RWPE2 (cell line): ENCODE measurements at regions not wholly inside any gene's neighbourhood (a gene's known extent, or its start where the extent isn't known, plus 50 kb on each side); places are given as distances from the start of the nearest gene placed in this dataset.

ENCODE experiments used
- ATAC-seq: fragments of 200-7000 bp; cut with Tn5 transposase; 3 replicates; pipeline ENCODE4 v1.9.1; 2021; ENCODE audit warnings: low read depth
- DNase-seq: peaks from one replicate; pipeline ENCODE4 v3.0.0-alpha.2; 2020; ENCODE audit warnings: low spot score
- H3K27ac ChIP-seq: fragments of 450-650 bp; 2 replicates; pipeline ENCODE4 v1.5.1; 2017; ENCODE audit warnings: mild to moderate bottlenecking; ENCODE audit not compliant: poor library complexity, severe bottlenecking
- H3K27me3 ChIP-seq: fragments of 250-450 bp; sonication (Bioruptor Pico); 2 replicates; pipeline ENCODE4 v1.5.1; 2021; ENCODE audit warnings: mild to moderate bottlenecking, moderate library complexity; ENCODE audit not compliant: insufficient read depth, poor library complexity, severe bottlenecking
- H3K36me3 ChIP-seq: fragments of 250-450 bp; sonication (Bioruptor Pico); 2 replicates; pipeline ENCODE4 v1.5.1; 2020; ENCODE audit warnings: low read depth, mild to moderate bottlenecking, moderate library complexity
- H3K4me1 ChIP-seq: fragments of 250-450 bp; sonication (Bioruptor Pico); 2 replicates; pipeline ENCODE4 v1.5.1; 2021; ENCODE audit warnings: mild to moderate bottlenecking, moderate library complexity; ENCODE audit not compliant: insufficient read depth, poor library complexity, severe bottlenecking
- H3K4me3 ChIP-seq: fragments of 250-450 bp; sonication (Bioruptor Pico); 2 replicates; pipeline ENCODE4 v1.5.1; 2021; ENCODE audit warnings: mild to moderate bottlenecking, moderate library complexity; ENCODE audit not compliant: severe bottlenecking
- H3K9me3 ChIP-seq: fragments of 250-450 bp; sonication (Bioruptor Pico); 2 replicates; pipeline ENCODE4 v1.5.1; 2021; ENCODE audit warnings: mild to moderate bottlenecking, moderate library complexity; ENCODE audit not compliant: severe bottlenecking
- TF ChIP-seq, protein P1 (sequence below): fragments of 450-650 bp; IDR thresholded peaks from one replicate; pipeline ENCODE4 v1.5.1; 2017; ENCODE audit warnings: mild to moderate bottlenecking, moderate library complexity; ENCODE audit not compliant: poor library complexity, severe bottlenecking

- ATAC-seq (no peak), DNase-seq (no peak)
- H3K36me3 ChIP-seq = no peaks in the 10 kb centered on the region
- H3K27ac ChIP-seq = no peak overlapping the region
- TF ChIP-seq, protein P1, sequence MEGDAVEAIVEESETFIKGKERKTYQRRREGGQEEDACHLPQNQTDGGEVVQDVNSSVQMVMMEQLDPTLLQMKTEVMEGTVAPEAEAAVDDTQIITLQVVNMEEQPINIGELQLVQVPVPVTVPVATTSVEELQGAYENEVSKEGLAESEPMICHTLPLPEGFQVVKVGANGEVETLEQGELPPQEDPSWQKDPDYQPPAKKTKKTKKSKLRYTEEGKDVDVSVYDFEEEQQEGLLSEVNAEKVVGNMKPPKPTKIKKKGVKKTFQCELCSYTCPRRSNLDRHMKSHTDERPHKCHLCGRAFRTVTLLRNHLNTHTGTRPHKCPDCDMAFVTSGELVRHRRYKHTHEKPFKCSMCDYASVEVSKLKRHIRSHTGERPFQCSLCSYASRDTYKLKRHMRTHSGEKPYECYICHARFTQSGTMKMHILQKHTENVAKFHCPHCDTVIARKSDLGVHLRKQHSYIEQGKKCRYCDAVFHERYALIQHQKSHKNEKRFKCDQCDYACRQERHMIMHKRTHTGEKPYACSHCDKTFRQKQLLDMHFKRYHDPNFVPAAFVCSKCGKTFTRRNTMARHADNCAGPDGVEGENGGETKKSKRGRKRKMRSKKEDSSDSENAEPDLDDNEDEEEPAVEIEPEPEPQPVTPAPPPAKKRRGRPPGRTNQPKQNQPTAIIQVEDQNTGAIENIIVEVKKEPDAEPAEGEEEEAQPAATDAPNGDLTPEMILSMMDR = no peak
- no peaks in the 10 kb centered on the region for H3K9me3 ChIP-seq
- H3K27me3 ChIP-seq = no peaks in the 10 kb centered on the region
- H3K4me3 ChIP-seq = no peak overlapping the region
- H3K4me1 ChIP-seq = peaks cover 4% of the 10 kb centered on the region
Observed at GRCh38 chr12:53829130-53829819, 77.5 kb upstream of the CISTR start.

DNA sequence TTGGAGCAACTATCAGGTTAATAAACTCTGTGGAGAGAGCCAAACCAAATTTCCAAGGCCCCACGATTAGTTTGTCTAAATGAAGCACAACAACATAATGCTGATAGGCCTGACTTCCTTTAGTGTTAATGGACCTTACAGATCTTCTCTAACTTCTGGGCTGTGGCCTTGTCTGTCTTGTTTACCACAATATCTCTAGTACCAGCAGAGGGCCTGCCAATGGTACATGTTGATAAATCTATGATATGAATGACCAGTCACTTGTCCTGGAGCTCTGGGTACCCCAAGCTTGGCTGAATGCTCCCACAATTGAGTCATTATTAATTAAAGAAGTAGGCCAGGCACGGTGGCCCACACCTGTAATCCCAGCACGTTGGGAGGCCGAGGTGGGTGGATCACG lies 78.9 kb upstream of the CISTR start:
- no peaks in the 10 kb centered on the region for H3K9me3 ChIP-seq
- no peaks in the 10 kb centered on the region for H3K27me3 ChIP-seq
- TF ChIP-seq, protein P1 = no peak
- no peaks in the 10 kb centered on the region for H3K4me1 ChIP-seq
- H3K27ac ChIP-seq = no peak overlapping the region
- no peak for ATAC-seq
- H3K4me3 ChIP-seq = no peak overlapping the region
- DNase-seq = no peak
- H3K36me3 ChIP-seq = no peaks in the 10 kb centered on the region

DNA sequence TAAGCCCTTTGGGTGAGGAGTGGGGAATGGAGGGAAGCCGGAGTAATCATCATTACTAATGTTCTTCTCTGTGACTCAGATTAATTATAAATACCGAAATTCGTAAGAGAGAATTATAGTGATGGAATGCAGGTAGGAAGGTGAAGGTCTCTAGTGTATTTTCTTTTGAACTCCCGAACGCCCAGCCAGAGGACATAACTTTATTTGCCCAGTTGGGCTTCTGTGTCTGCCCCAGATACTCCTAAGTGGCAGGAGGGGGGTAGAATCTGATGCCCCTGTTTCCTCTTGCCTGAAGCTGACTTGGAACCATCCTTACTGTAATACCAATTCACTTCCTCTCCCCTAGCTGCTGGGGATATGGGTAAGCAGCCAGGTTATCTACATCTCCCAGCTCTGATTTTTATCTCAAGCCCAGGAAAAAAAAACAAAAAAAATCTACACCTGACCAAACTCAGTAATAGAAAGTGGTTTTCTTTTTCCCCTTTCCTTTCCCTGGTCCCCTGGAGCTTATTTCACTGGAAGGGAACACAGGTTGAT lies 84.4 kb upstream of the CISTR start:
- DNase-seq = no peak
- Histone ChIP-seq H3K36me3 (no peaks in the 10 kb centered on the region), H3K27me3 (no peaks in the 10 kb centered on the region), H3K4me3 (no peak overlapping the region), H3K27ac (no peak overlapping the region), H3K4me1 (no peaks in the 10 kb centered on the region), H3K9me3 (no peaks in the 10 kb centered on the region)
- TF ChIP-seq, protein P1 = no peak
- ATAC-seq = no peak

- no peak for ATAC-seq
- Histone ChIP-seq H3K27me3 (no peaks in the 10 kb centered on the region), H3K27ac (no peak overlapping the region), H3K4me3 (no peak overlapping the region), H3K9me3 (no peaks in the 10 kb centered on the region), H3K4me1 (peaks cover 6% of the 10 kb centered on the region), H3K36me3 (no peaks in the 10 kb centered on the region)
- TF ChIP-seq, protein P1 = no peak
- no peak for DNase-seq
Observed at GRCh38 chr12:53838978-53839377, 87.2 kb upstream of the CISTR start.

DNA sequence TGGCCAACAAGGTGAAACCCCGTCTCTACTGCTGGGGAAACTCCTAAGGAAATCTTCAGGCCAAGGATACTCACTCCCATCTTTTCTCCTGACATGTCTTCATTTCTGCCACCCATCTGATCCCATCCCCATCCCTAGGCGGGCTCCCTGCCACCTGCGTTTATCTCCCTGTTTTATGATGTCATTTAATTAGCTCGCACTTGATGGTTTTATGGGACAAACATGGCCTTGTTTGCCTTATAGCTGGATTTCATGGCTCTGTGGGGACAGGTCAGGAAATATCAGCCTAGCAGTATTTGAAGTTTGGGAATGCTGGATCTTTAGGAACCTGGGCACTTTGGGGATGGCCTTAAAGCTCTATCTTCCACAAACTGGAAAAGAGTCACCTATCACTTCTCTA lies 88.5 kb upstream of the CISTR start:
- Histone ChIP-seq H3K4me1 (peaks cover 14% of the 10 kb centered on the region), H3K36me3 (no peaks in the 10 kb centered on the region), H3K4me3 (no peak overlapping the region), H3K27ac (no peak overlapping the region), H3K27me3 (no peaks in the 10 kb centered on the region), H3K9me3 (no peaks in the 10 kb centered on the region)
- DNase-seq = no peak
- ATAC-seq = no peak
- TF ChIP-seq, protein P1 = no peak
